Astrocyte (in vitro differentiated cells and primary cell): ENCODE measurements at regions not wholly inside any gene's neighbourhood (a gene's known extent, or its start where the extent isn't known, plus 50 kb on each side); places are given as distances from the start of the nearest gene placed in this dataset.

ENCODE experiments used
- DNase-seq: peaks from one replicate; pipeline ENCODE4 v3.0.0-alpha.2; 2010; ENCODE audit warnings: low read depth
- FAIRE-seq: peaks from 2 replicates; lab custom pipeline; 2011; peaks lifted over from hg19 to GRCh38; lab: Jason Lieb, UNC
- H2AFZ ChIP-seq: 2 replicates; pipeline ENCODE4 v1.6.0; 2012; ENCODE audit warnings: low read depth, low read length, inconsistent platforms
- H3K27ac ChIP-seq: 2 replicates; pipeline ENCODE4 v1.5.1; 2011; ENCODE audit warnings: low read depth, low read length, inconsistent platforms
- H3K27me3 ChIP-seq: 2 replicates; pipeline ENCODE4 v1.6.0; 2011; ENCODE audit warnings: low read length, inconsistent platforms; ENCODE audit not compliant: insufficient read depth
- H3K36me3 ChIP-seq: 2 replicates; pipeline ENCODE4 v1.5.1; 2011; ENCODE audit warnings: low read length, inconsistent platforms; ENCODE audit not compliant: insufficient read depth
- H3K4me1 ChIP-seq: 2 replicates; pipeline ENCODE4 v1.5.1; 2011; ENCODE audit warnings: low read length, inconsistent platforms; ENCODE audit not compliant: insufficient read depth
- H3K4me2 ChIP-seq: 2 replicates; pipeline ENCODE4 v1.6.0; 2012; ENCODE audit warnings: low read length, inconsistent platforms
- H3K4me3 ChIP-seq: 2 replicates; pipeline ENCODE4 v1.5.1; 2011; ENCODE audit warnings: low read depth, mild to moderate bottlenecking, low read length, inconsistent platforms; ENCODE audit not compliant: insufficient read depth
- H3K79me2 ChIP-seq: 2 replicates; pipeline ENCODE4 v1.6.0; 2012; ENCODE audit warnings: mild to moderate bottlenecking, low read length, inconsistent platforms; ENCODE audit not compliant: insufficient read depth
- H3K9ac ChIP-seq: 2 replicates; pipeline ENCODE4 v1.6.0; 2012; ENCODE audit warnings: mild to moderate bottlenecking, low read length, inconsistent platforms
- H3K9me3 ChIP-seq: 2 replicates; pipeline ENCODE4 v1.5.1; 2012; ENCODE audit warnings: low read depth, mild to moderate bottlenecking, low read length, inconsistent platforms; ENCODE audit not compliant: insufficient read depth
- H4K20me1 ChIP-seq: 2 replicates; pipeline ENCODE4 v1.6.0; 2012; ENCODE audit warnings: low read length, inconsistent platforms; ENCODE audit not compliant: insufficient read depth
- H3K27ac Mint-ChIP-seq: one replicate; pipeline ENCODE4 v1.8.0; 2021; ENCODE audit warnings: mild to moderate bottlenecking, mixed read lengths; ENCODE audit not compliant: unreplicated experiment
- H3K27me3 Mint-ChIP-seq: one replicate; pipeline ENCODE4 v1.8.0; 2021; ENCODE audit warnings: low read depth, mixed read lengths; ENCODE audit not compliant: unreplicated experiment
- H3K36me3 Mint-ChIP-seq: one replicate; pipeline ENCODE4 v1.8.0; 2021; ENCODE audit warnings: low read depth, mixed read lengths; ENCODE audit not compliant: unreplicated experiment
- H3K4me1 Mint-ChIP-seq: one replicate; pipeline ENCODE4 v1.8.0; 2021; ENCODE audit warnings: low read depth, mixed read lengths; ENCODE audit not compliant: unreplicated experiment
- H3K4me3 Mint-ChIP-seq: one replicate; pipeline ENCODE4 v1.8.0; 2021; ENCODE audit warnings: mild to moderate bottlenecking, moderate library complexity, mixed read lengths; ENCODE audit not compliant: unreplicated experiment
- H3K9me3 Mint-ChIP-seq: one replicate; pipeline ENCODE4 v1.8.0; 2021; ENCODE audit warnings: mild to moderate bottlenecking, mixed read lengths; ENCODE audit not compliant: unreplicated experiment
- EZH2 ChIP-seq: IDR thresholded peaks from 2 replicates; pipeline ENCODE4 v1.6.1; 2012; ENCODE audit warnings: mild to moderate bottlenecking, low read length, inconsistent platforms; ENCODE audit not compliant: insufficient read depth
- TF ChIP-seq, protein P1 (sequence below): IDR thresholded peaks from 2 replicates; pipeline ENCODE4 v1.5.1; 2011; ENCODE audit warnings: low read depth, mild to moderate bottlenecking, inconsistent platforms, low read length, moderate library complexity; ENCODE audit not compliant: insufficient read depth

DNA sequence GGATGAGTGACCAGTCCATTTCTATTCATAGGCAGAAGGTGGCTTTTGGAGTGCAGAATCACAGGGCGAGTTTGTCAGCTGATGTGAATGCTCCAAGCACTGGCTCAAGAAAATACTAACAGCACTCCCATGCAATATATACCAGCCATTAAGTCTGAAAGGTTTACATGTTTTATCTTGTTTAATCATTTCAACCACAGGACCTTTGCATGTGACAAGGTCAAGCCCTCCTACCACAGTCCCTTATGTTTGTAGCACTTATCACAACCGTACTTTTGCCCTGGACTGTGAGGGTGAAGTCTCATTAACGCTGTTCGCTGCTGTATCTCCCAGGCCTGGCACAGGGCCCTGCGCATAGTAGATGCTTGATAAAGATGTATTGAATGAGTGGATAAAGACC, 99.3 kb upstream of the PMEPA1 start:
- no peak for TF ChIP-seq EZH2
- TF ChIP-seq, protein P1, sequence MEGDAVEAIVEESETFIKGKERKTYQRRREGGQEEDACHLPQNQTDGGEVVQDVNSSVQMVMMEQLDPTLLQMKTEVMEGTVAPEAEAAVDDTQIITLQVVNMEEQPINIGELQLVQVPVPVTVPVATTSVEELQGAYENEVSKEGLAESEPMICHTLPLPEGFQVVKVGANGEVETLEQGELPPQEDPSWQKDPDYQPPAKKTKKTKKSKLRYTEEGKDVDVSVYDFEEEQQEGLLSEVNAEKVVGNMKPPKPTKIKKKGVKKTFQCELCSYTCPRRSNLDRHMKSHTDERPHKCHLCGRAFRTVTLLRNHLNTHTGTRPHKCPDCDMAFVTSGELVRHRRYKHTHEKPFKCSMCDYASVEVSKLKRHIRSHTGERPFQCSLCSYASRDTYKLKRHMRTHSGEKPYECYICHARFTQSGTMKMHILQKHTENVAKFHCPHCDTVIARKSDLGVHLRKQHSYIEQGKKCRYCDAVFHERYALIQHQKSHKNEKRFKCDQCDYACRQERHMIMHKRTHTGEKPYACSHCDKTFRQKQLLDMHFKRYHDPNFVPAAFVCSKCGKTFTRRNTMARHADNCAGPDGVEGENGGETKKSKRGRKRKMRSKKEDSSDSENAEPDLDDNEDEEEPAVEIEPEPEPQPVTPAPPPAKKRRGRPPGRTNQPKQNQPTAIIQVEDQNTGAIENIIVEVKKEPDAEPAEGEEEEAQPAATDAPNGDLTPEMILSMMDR: no peak
- Mint-ChIP-seq H3K27me3 (peaks cover 43% of the 10 kb centered on the region), H3K4me3 (no peak overlapping the region), H3K36me3 (peaks cover 1% of the 10 kb centered on the region), H3K9me3 (no peaks in the 10 kb centered on the region), H3K27ac (peak overlapping the region; percentile 18), H3K4me1 (peaks cover 19% of the 10 kb centered on the region)
- H3K4me1 ChIP-seq: peaks cover 12% of the 10 kb centered on the region
- H3K36me3 ChIP-seq: no peaks in the 10 kb centered on the region
- DNase-seq: no peak
- no peak overlapping the region for H3K9ac ChIP-seq
- no peaks in the 10 kb centered on the region for H3K9me3 ChIP-seq
- no peak overlapping the region for H3K4me2 ChIP-seq
- H3K79me2 ChIP-seq: no peaks in the 10 kb centered on the region
- no peak overlapping the region for H3K4me3 ChIP-seq
- peaks cover 5% of the 10 kb centered on the region for H3K27me3 ChIP-seq
- H3K27ac ChIP-seq: no peak overlapping the region
- H2AFZ ChIP-seq: no peak overlapping the region
- H4K20me1 ChIP-seq: no peaks in the 10 kb centered on the region
- FAIRE-seq: no peak

DNA sequence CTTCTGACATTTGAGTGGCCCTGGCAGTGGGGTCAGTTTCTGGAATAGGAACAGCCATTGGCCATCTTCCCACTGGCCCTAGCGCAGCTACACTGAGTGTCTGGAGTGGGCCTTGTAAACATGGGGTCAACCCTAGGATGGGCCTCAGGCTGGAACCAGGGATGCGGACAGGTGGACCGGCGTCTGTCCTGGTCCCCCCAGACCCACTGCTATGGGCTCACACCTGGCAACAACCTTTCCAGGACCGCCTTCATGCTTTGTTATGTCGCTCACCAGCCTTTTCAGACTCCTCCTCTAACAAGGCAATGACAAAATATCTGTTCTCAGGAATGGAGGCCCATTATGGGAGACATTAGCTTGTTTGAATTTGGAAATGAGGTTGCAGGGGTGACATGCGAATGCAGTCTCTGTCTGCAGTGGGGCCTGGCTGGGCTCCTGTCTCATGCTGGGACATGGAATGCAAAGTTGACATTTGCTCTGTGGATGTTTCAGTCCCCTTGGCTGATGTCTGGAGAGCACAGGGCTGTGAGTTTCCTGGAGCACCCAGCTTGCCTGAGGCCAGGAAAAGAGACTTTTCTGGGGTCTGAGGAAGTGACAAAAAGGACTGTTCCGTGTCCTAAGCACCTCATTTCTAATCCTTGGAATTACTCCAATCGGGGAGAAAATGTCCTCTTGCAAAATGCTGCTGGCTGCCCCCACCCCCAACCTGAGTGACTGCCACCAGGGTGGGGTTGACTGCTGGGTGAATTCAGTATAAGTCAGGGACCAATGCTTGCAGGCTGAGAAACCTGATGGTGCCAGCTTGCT, 98.7 kb upstream of the PMEPA1 start:
- no peak for TF ChIP-seq EZH2
- TF ChIP-seq, protein P1: no peak
- DNase-seq: no peak

More for the DNA sequence above, 98.7 kb upstream of the PMEPA1 start:
- Mint-ChIP-seq H3K4me3 (no peak overlapping the region), H3K9me3 (no peaks in the 10 kb centered on the region), H3K27me3 (peaks cover 46% of the 10 kb centered on the region), H3K36me3 (peaks cover 1% of the 10 kb centered on the region), H3K4me1 (peaks cover 19% of the 10 kb centered on the region), H3K27ac (no peak overlapping the region)
- Histone ChIP-seq H3K9ac (no peak overlapping the region), H2AFZ (no peak overlapping the region), H3K79me2 (no peaks in the 10 kb centered on the region), H3K4me3 (no peak overlapping the region), H3K27me3 (peaks cover 5% of the 10 kb centered on the region), H3K27ac (no peak overlapping the region), H3K4me2 (no peak overlapping the region), H3K4me1 (peaks cover 12% of the 10 kb centered on the region), H3K36me3 (no peaks in the 10 kb centered on the region), H3K9me3 (no peaks in the 10 kb centered on the region), H4K20me1 (no peaks in the 10 kb centered on the region)
- FAIRE-seq: no peak
